ENCODE measurements at regions not wholly inside any gene's neighbourhood (a gene's known extent, or its start where the extent isn't known, plus 50 kb on each side); places are given as distances from the start of the nearest gene placed in this dataset.
A peak's percentile ranks its signal among the peaks of the same experiment; 100 is the strongest.
"Not testable (repeated sequence)": the region's sequence is repeated elsewhere in the genome, so short reads cannot be mapped to it uniquely, and the experiment has no call there.

GRCh38 chr3:139202226-139202958 lies 141.4 kb upstream of the MRPS22 start:
- DNase-seq, result peak; percentile 31

GRCh38 chr3:139202959-139203349 lies 140.9 kb upstream of the MRPS22 start:
- DNase-seq, result no peak

GRCh38 chr3:139203752-139204151 lies 140.1 kb upstream of the MRPS22 start:
- no peak for DNase-seq

- no peak for DNase-seq
Measured at GRCh38 chr3:139204728-139205127, 139.1 kb upstream of the MRPS22 start.

GRCh38 chr3:139213936-139214335 lies 129.9 kb upstream of the MRPS22 start:
- DNase-seq, result no peak

GRCh38 chr3:139216958-139217357 lies 126.9 kb upstream of the MRPS22 start:
- no peak for DNase-seq

- DNase-seq, result no peak
Measured at GRCh38 chr3:139217633-139218032, 126.2 kb upstream of the MRPS22 start.

GRCh38 chr3:139218046-139218445 lies 125.8 kb upstream of the MRPS22 start:
- DNase-seq, result no peak

- DNase-seq, result no peak
Measured at GRCh38 chr3:139219463-139219862, 124.4 kb upstream of the MRPS22 start.

GRCh38 chr3:139222100-139222657 lies 121.6 kb upstream of the MRPS22 start:
- peak; percentile 53 for DNase-seq

- no peak for DNase-seq
Measured at GRCh38 chr3:139225548-139225947, 118.3 kb upstream of the MRPS22 start.

- no peak for DNase-seq
Measured at GRCh38 chr3:139226731-139227130, 117.1 kb upstream of the MRPS22 start.

- DNase-seq, result no peak
Measured at GRCh38 chr3:139227165-139227564, 116.7 kb upstream of the MRPS22 start.

- DNase-seq, result no peak
Measured at GRCh38 chr3:139227827-139228226, 116.0 kb upstream of the MRPS22 start.

GRCh38 chr3:139230391-139230790 lies 113.4 kb upstream of the MRPS22 start:
- DNase-seq, result no peak

- no peak for DNase-seq
Measured at GRCh38 chr3:139231555-139232281, 112.1 kb upstream of the MRPS22 start.

- DNase-seq, result not testable (repeated sequence)
Measured at GRCh38 chr3:139232341-139232740, 111.5 kb upstream of the MRPS22 start.

- no peak for DNase-seq
Measured at GRCh38 chr3:139234491-139234890, 109.3 kb upstream of the MRPS22 start.

- no peak for DNase-seq
Measured at GRCh38 chr3:139235192-139235591, 108.6 kb upstream of the MRPS22 start.

- DNase-seq, result no peak
Measured at GRCh38 chr3:139236336-139236735, 107.5 kb upstream of the MRPS22 start.

GRCh38 chr3:139238281-139239030 lies 105.4 kb upstream of the MRPS22 start:
- DNase-seq, result no peak

- no peak for DNase-seq
Measured at GRCh38 chr3:139239550-139239949, 104.3 kb upstream of the MRPS22 start.

- DNase-seq, result no peak
Measured at GRCh38 chr3:139241783-139242182, 102.0 kb upstream of the MRPS22 start.

Measured in hematopoietic multipotent progenitor cell treated with erythropoietin and hydrocortisone succinate and interleukin-3 and kit ligand, for 8 days (in vitro differentiated cells).